CD4-positive, alpha-beta memory T cell (primary cell): ENCODE measurements at regions not wholly inside any gene's neighbourhood (a gene's known extent, or its start where the extent isn't known, plus 50 kb on each side); places are given as distances from the start of the nearest gene placed in this dataset.
"Not testable (repeated sequence)": the region's sequence is repeated elsewhere in the genome, so short reads cannot be mapped to it uniquely, and the experiment has no call there.

Experiments used
- CTCF ChIA-PET: fragments of 350-600 bp; sonication (Branson Sonifier 250); formaldehyde crosslinking; loops from one replicate; lab custom pipeline; 2021; ENCODE audit warnings: inconsistent platforms; ENCODE audit not compliant: partially characterized antibody; lab: Charles Lee
- POLR2A ChIA-PET: fragments of 350-600 bp; sonication (Branson Sonifier 250); formaldehyde crosslinking; loops from one replicate; lab custom pipeline; 2021; ENCODE audit not compliant: partially characterized antibody; lab: Charles Lee
- DNase-seq, 5 donors: peaks; one replicate each; pipeline versions ENCODE4 v3.0.0 to v3.0.0-alpha.2; 2020 to 2022; ENCODE audit warnings: mixed read lengths in 1 of 5
- H3K27ac ChIP-seq: one replicate; pipeline ENCODE4 v1.7.0; 2013; ENCODE audit warnings: low read depth, low read length
- H3K27me3 ChIP-seq: 2 replicates; pipeline ENCODE4 v1.7.0; 2013; ENCODE audit warnings: mild to moderate bottlenecking, low read length, moderate library complexity; ENCODE audit not compliant: insufficient read depth
- H3K36me3 ChIP-seq: 2 replicates; pipeline ENCODE4 v1.7.0; 2013; ENCODE audit warnings: mild to moderate bottlenecking, low read length, moderate library complexity; ENCODE audit not compliant: insufficient read depth
- H3K4me1 ChIP-seq: 2 replicates; pipeline ENCODE4 v1.7.0; 2013; ENCODE audit warnings: mild to moderate bottlenecking, low read length, moderate library complexity; ENCODE audit not compliant: insufficient read depth
- H3K4me3 ChIP-seq, 2 donors: one replicate each; pipeline ENCODE4 v1.7.0; 2013; ENCODE audit warnings: low read length in 2 of 2, mild to moderate bottlenecking in 1 of 2
- H3K9me3 ChIP-seq, 2 donors: one replicate each; pipeline ENCODE4 v1.7.0; 2013; ENCODE audit warnings: low read length in 2 of 2, control low read depth in 1 of 2; ENCODE audit not compliant: control insufficient read depth in 1 of 2
- H3K27ac Mint-ChIP-seq, 7 donors: one replicate each; pipeline ENCODE4 v1.8.0; 2020 to 2021; ENCODE audit warnings: mixed read lengths in 7 of 7, mild to moderate bottlenecking in 6 of 7, inconsistent platforms in 3 of 7, moderate library complexity in 3 of 7
- H3K27me3 Mint-ChIP-seq, 2 donors: one replicate each; pipeline ENCODE4 v1.8.0; 2020 to 2021; ENCODE audit warnings: mixed read lengths in 2 of 2
- H3K36me3 Mint-ChIP-seq, 2 donors: one replicate each; pipeline ENCODE4 v1.8.0; 2020 to 2021; ENCODE audit warnings: mixed read lengths in 2 of 2, inconsistent platforms in 1 of 2, mild to moderate bottlenecking in 1 of 2
- H3K4me1 Mint-ChIP-seq, 4 donors: one replicate each; pipeline ENCODE4 v1.8.0; 2020 to 2021; ENCODE audit warnings: mixed read lengths in 4 of 4, mild to moderate bottlenecking in 1 of 4
- H3K4me3 Mint-ChIP-seq, 8 donors: one replicate each; pipeline ENCODE4 v1.8.0; 2020 to 2021; ENCODE audit warnings: mixed read lengths in 8 of 8, mild to moderate bottlenecking in 7 of 8, moderate library complexity in 6 of 8, inconsistent platforms in 3 of 8
- H3K9me3 Mint-ChIP-seq, 8 donors: one replicate each; pipeline ENCODE4 v1.8.0; 2020 to 2021; ENCODE audit warnings: mixed read lengths in 8 of 8, mild to moderate bottlenecking in 5 of 8, inconsistent platforms in 3 of 8, moderate library complexity in 1 of 8
- intact Hi-C: fragments of 100-400 bp; cut with micrococcal nuclease; formaldehyde crosslinking; loops from one replicate; pipeline ENCODE4 v1.15.1; 2023

DNA sequence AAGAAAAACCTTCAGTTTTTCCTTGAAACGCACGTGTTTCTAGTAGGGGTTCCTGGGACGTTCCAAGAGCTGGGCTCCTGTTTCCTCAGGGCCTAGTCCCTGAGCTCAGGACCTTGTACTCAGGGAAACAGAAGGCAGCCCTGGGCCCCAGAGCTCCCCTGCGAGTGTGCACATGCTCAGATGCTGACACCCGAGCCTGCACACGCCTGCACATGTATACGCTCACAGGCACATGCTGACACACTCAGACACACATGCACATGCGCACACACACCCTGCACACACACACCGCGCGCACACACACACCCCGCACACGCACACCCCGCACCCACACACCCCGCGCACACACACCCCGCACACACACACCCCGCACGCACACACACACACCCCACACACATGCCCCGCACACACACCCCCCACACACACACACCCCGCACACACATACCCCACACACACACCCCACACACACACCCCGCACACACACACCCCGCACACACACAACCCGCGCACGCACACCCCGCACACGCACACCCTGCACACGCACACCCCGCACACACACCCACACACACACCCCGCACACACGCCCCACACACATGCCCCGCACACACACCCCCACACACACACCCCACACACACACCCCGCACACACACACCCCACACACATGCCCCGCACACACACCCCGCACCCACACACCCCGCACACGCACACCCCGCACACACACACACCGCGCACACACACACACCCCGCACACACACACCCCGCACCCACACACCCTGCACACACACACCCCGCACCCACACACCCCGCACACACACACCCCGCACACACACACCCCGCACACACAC is 52.2 kb downstream of the CALML3 start:
- Mint-ChIP-seq H3K9me3 (peaks cover 0 to 4% (median 0%) of the 10 kb centered on the region in 8 donors), H3K4me3 (no peak overlapping the region), H3K27me3 (peaks cover 2 to 7% of the 10 kb centered on the region in 2 donors), H3K36me3 (no peaks in the 10 kb centered on the region), H3K27ac (no peak overlapping the region), H3K4me1 (peaks cover 0 to 4% (median 0%) of the 10 kb centered on the region in 4 donors)
- no peak overlapping the region for H3K27ac ChIP-seq
- ChIA-PET CTCF (interaction anchor here (0.6 kb wide), 1 partner anchor 296 kb away, joined by 3 read pairs; no protein-coding TSS in a partner anchor), POLR2A (no interaction called here)
- no peaks in the 10 kb centered on the region for H3K9me3 ChIP-seq
- no peak for DNase-seq
- no peaks in the 10 kb centered on the region for H3K27me3 ChIP-seq
- H3K4me1 ChIP-seq, result no peaks in the 10 kb centered on the region
- no peak overlapping the region for H3K4me3 ChIP-seq
- H3K36me3 ChIP-seq, result no peaks in the 10 kb centered on the region
- intact Hi-C loops, result no loop called here

DNA sequence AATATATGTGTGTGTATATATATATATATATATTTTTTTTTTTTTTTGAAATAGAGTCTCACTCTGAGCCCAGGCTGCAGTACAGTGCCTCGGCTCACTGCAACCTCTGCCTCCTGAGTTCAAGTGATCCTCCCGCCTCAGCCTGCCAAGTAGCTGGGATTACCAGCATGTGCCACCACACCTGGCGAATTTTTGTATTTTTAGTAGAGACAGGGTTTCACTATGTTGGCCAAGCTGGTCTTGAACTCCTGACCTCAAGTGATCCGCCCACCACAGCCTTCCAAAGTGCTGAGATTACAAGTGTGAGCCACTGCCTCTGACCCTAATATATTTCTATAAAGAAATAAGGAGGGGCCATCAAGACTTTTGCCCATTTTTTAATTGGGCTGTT is 55.3 kb downstream of the CALML3 start:
- H3K4me3 ChIP-seq, H3K9me3 Mint-ChIP-seq, H3K27me3 ChIP-seq, H3K27me3 Mint-ChIP-seq, H3K9me3 ChIP-seq, intact Hi-C loops, H3K4me1 ChIP-seq, POLR2A ChIA-PET, H3K4me1 Mint-ChIP-seq, H3K4me3 Mint-ChIP-seq, H3K27ac ChIP-seq, DNase-seq, H3K36me3 ChIP-seq, CTCF ChIA-PET, H3K36me3 Mint-ChIP-seq, H3K27ac Mint-ChIP-seq: not testable (repeated sequence)

DNA sequence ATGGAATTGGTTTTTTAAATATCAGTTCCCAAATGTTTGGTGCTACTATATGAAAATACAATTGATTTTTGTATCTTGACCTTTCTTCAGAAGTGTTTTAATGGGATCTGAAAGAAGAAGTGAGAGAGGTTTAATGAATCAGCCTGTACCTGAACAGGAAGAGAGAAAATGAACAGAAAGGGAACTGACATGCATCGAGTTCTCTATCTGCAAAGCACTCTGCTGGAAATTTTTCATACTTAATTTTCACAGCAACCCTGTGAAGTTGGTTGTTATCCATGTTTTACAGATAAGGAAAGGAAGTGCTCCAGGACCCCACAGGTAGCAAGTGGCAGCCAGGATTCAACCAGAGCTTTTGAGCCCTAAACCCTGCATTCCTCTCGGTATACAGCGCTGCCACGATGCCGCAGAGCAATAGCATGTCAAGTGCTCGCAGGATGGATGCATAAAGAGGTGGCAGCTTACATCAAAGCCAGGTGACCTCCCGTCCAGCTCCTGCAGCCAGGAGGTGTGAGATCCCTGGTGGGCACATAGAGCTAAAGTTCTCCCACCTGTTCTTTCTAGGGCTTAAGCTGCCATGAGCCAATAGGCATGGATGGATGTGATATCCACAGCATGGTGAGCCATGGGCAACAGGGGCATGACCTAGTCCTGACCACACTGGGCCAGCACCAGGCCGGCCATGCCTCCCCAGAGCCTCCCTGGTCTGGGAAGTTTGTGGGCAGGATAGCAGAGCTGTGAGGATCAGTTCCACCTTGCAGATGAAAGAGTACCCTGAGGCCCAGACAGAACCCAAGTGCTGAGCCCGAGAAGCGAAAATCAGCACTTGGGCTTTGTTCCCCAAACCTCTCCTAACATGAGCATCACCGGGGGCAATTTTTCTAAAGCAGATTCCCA is 57.2 kb downstream of the CALML3 start:
- ChIA-PET CTCF (interaction anchor here (0.6 to 1.7 kb wide), 2 partner anchors 41 to 261 kb away, joined by 3 to 6 read pairs; no protein-coding TSS in a partner anchor), POLR2A (no interaction called here)
- Histone ChIP-seq H3K9me3 (no peaks in the 10 kb centered on the region), H3K4me3 (no peak overlapping the region), H3K27me3 (no peaks in the 10 kb centered on the region), H3K4me1 (no peaks in the 10 kb centered on the region), H3K36me3 (no peaks in the 10 kb centered on the region), H3K27ac (no peak overlapping the region)
- no peak overlapping the region for H3K27ac Mint-ChIP-seq
- H3K4me3 Mint-ChIP-seq, result no peak overlapping the region
- H3K36me3 Mint-ChIP-seq, result no peaks in the 10 kb centered on the region
- peaks cover 0 to 7% of the 10 kb centered on the region in 2 donors for H3K27me3 Mint-ChIP-seq
- DNase-seq, result no peak
- H3K4me1 Mint-ChIP-seq, result peaks cover 0 to 4% (median 0%) of the 10 kb centered on the region in 4 donors
- H3K9me3 Mint-ChIP-seq, result peaks cover 0 to 4% (median 0%) of the 10 kb centered on the region in 8 donors
- intact Hi-C loops, result no loop called here

DNA sequence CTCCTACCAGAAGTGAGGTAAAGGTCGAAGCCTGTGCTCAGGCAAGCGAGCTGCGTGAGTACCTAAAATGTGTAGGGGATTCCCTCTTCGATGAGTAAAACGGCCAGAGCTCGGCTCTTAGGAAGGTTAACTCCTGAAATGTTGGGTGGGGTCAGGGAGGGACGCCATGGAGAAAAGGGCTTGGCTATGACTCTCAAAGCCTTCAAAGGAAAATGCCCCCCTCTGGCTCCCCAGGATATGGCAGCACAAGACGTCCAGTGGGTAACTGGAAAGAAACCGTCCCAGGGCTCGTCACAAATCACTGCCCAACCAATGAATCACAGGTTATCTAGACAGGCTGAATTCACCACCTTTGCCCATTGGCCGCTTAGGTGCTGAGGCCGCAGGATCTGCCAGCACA is 58.0 kb downstream of the CALML3 start:
- H3K36me3 ChIP-seq, result no peaks in the 10 kb centered on the region
- intact Hi-C loops, result no loop called here
- H3K4me3 ChIP-seq, result no peak overlapping the region
- no peak for DNase-seq
- Mint-ChIP-seq H3K36me3 (no peaks in the 10 kb centered on the region), H3K4me3 (no peak overlapping the region), H3K4me1 (peaks cover 0 to 4% (median 0%) of the 10 kb centered on the region in 4 donors), H3K27me3 (peaks cover 0 to 7% of the 10 kb centered on the region in 2 donors), H3K9me3 (peaks cover 0 to 4% (median 0%) of the 10 kb centered on the region in 8 donors), H3K27ac (no peak overlapping the region)
- no peaks in the 10 kb centered on the region for H3K9me3 ChIP-seq
- no peaks in the 10 kb centered on the region for H3K4me1 ChIP-seq
- no peak overlapping the region for H3K27ac ChIP-seq
- POLR2A ChIA-PET, result no interaction called here
- no peaks in the 10 kb centered on the region for H3K27me3 ChIP-seq
- CTCF ChIA-PET, result interaction anchor here (0.7 kb wide), 1 partner anchor 11 kb away, joined by 3 read pairs; no protein-coding TSS in a partner anchor

DNA sequence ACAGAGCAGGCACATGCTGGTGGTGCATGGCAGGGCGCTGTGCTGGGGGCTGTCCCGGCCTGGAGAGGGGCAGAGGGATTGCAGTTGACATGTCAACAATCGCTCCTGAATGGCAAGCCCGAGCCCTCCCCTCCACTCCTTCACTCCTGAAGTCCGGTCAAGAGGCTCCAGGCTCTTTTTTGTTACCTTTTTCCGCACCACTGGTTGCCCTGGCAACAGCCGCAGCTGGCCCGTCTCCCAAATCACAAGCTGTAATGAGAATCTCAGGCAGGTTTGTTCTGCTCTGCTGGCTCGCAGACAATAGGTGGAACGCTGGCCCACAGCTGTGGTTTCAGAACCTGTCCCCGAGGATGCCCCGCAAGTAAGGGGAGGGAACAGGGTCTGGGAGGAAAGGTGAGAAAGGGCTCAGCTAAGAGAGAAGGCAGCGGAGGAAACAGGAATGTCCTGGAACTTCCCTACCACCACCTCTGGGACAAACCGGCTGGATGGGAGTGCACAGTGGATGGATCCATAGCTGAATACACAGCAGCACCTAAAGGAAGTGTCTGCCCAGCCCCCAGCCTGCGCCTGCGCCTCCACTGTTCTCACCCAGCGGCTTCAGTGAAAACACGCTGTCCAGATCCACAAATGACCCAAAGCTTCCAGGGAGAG is 58.9 kb downstream of the CALML3 start:
- Histone ChIP-seq H3K9me3 (no peaks in the 10 kb centered on the region), H3K36me3 (no peaks in the 10 kb centered on the region), H3K27ac (no peak overlapping the region), H3K27me3 (no peaks in the 10 kb centered on the region), H3K4me3 (no peak overlapping the region), H3K4me1 (no peaks in the 10 kb centered on the region)
- DNase-seq, result no peak
- H3K27me3 Mint-ChIP-seq, result peaks cover under 1 to 7% of the 10 kb centered on the region in 2 donors
- no peak overlapping the region for H3K4me3 Mint-ChIP-seq
- no peaks in the 10 kb centered on the region for H3K36me3 Mint-ChIP-seq
- peaks cover 0 to 4% (median 0%) of the 10 kb centered on the region in 8 donors for H3K9me3 Mint-ChIP-seq
- H3K27ac Mint-ChIP-seq, result no peak overlapping the region
- H3K4me1 Mint-ChIP-seq, result peaks cover 0 to 4% (median 0%) of the 10 kb centered on the region in 4 donors
- ChIA-PET CTCF (no interaction called here), POLR2A (interaction anchor here (0.6 to 1.1 kb wide), 2 partner anchors 12 to 20 kb away, joined by 3 read pairs; no protein-coding TSS in a partner anchor)
- intact Hi-C loops, result no loop called here

DNA sequence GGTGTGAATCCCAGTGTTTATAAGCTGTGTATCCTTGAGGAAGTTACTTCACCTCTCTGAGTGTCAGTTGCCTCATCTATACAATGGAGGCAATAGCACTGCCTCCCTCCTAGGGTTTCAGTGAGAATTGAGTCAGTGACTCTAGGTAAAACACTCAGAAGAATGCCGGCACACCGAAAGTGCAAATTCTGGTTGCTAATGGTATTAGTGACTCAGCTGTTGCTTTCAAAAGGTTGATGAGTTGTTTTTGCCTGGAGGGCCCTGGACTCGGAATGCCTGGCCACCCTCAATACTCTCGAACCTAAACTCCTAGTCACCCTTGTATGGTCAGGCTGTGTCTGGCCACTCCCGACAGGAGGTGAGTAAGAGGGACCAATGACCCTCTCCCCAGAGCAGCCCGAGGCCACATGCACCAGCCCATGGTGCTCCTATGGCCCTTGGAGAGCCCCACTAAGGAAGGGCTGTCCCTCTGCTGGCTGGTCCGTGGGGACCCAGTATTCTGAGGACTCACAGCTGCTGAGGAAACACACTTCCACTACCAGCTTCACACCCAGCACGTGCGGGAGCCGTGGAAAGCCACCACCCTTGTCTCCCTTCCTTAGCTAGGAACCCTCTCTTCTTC is 60.2 kb downstream of the CALML3 start:
- no peaks in the 10 kb centered on the region for H3K36me3 ChIP-seq
- ChIA-PET POLR2A (interaction anchor here (1.1 kb wide), 1 partner anchor 14 kb away, joined by 3 read pairs; no protein-coding TSS in a partner anchor), CTCF (no interaction called here)
- intact Hi-C loops, result no loop called here
- no peak overlapping the region for H3K4me3 Mint-ChIP-seq
- no peak overlapping the region for H3K27ac ChIP-seq
- no peaks in the 10 kb centered on the region for H3K9me3 ChIP-seq
- no peaks in the 10 kb centered on the region for H3K4me1 ChIP-seq
- no peaks in the 10 kb centered on the region for H3K27me3 ChIP-seq
- no peaks in the 10 kb centered on the region for H3K36me3 Mint-ChIP-seq
- H3K27ac Mint-ChIP-seq, result no peak overlapping the region
- peaks cover 4% of the 10 kb centered on the region in 2 donors for H3K27me3 Mint-ChIP-seq
- H3K4me1 Mint-ChIP-seq, result peaks cover 0 to 6% (median 3%) of the 10 kb centered on the region in 4 donors
- no peak overlapping the region for H3K4me3 ChIP-seq
- DNase-seq, result no peak
- peaks cover 0 to 4% (median 0%) of the 10 kb centered on the region in 8 donors for H3K9me3 Mint-ChIP-seq
